ENCODE measurements at regions not wholly inside any gene's neighbourhood (a gene's known extent, or its start where the extent isn't known, plus 50 kb on each side); places are given as distances from the start of the nearest gene placed in this dataset.

DNA sequence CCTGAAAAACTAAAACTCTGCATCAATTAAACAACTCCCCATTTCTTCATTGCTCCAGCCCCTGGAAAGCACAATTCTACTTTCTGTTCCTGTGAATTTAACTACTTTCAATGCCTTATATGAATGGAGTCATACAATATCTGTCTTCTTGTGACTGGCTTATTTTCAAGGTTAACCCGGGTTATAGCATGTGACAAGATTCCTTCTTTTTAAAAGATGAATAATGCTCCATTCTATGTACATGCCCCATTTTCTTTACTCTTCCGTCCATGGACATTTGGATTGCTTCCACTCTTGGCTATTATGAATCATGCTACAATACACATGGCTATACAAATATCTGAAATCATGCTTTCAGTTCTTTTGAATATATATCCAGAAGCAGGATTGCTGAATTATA lies 334.9 kb upstream of the ID4 start:
- intact Hi-C loops (cut with DNase I) = no loop called here
- DNase-seq (ENCODE audit: low spot score) = no peak

GRCh38 chr6:19515939-19516338 lies 321.2 kb upstream of the ID4 start:
- intact Hi-C loops (cut with DNase I) = no loop called here

GRCh38 chr6:19519941-19520340 lies 317.2 kb upstream of the ID4 start:
- DNase-seq (ENCODE audit: low spot score) = no peak
- intact Hi-C loops (cut with DNase I) = no loop called here

More at GRCh38 chr6:19515939-19516338, 321.2 kb upstream of the ID4 start:
- DNase-seq (ENCODE audit: low spot score) = no peak

DNA sequence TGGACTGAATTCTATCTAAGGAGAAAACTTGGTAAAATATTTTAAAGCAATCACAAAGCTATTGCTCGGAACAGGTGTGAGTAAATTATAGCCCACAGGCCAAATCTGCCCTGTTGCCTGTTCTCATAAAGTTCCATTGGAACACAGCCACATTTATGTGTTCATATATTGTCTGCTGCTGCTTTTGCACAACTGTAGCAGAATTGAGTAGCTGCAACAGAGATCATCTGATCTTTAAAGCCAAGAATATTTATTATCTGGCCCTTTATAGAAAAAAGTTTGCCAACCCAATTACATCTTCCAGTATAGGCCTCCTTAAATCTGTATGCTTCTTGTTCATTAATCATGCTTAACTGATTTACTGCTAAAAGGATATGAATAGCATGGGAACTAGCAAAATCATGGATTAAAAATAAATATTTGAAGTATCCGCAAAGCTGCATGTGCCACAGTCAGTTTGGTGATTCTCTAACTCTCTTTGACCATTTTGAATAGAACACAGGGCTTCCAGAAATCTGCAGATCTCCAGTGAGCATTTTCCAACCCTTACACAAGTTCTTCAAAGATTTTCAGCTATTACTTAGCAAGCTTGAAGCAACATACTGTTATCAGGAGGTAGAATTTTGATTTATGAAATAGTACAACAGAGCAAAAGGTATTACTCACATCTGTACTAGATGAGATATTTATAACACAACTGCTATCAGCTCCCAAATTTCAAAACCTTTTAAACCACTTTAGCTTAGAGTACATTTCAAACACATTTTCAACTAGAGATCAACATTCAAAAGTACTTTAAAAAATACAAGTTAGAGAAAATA lies 312.6 kb upstream of the ID4 start:
- no peak for DNase-seq (ENCODE audit: low spot score)
- intact Hi-C loops (cut with DNase I) = no loop called here

DNA sequence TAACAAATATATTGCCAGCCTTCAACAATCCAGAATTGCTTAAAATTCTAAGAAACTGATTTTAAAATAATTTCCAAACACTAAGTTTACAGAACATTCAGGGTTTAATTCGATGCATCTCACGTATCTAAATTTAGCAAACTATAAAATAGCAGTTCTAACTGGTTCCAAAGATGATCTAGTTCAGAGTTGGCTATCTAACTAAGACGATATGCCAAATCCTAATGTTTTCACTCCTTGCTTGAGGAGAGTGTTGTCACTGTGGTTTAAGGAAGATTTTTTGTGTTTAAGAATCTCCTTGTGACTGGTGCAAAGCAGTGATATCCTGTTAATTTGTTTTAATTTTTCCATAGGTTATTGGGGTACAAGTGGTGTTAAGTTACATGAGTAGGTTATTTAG lies 311.5 kb upstream of the ID4 start:
- intact Hi-C loops (cut with DNase I) = no loop called here
- DNase-seq (ENCODE audit: low spot score) = no peak

DNA sequence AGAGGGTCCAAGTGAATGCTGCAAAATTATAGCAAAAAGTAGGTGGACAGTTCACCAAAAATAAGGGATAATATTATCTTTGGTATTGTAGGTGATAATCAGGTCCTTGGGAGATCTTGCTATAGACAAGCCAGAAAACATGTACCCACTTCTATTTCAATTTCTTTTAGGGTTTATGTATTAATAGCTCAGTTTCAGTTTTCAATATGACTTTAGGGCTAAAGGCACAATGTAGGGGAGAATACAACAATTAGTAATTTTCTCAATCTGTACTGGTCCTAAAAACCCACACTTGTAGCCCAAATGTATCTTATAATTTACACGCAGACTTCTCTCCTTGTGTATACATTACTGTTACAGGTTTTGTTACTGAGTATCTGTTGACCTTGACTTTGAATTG lies 307.0 kb upstream of the ID4 start:
- intact Hi-C loops (cut with DNase I) = no loop called here

GRCh38 chr6:19535351-19535750 lies 301.8 kb upstream of the ID4 start:
- no peak for DNase-seq (ENCODE audit: low spot score)
- intact Hi-C loops (cut with DNase I) = no loop called here

More for the DNA sequence above, 307.0 kb upstream of the ID4 start:
- no peak for DNase-seq (ENCODE audit: low spot score)

- DNase-seq (ENCODE audit: low spot score) = no peak
- intact Hi-C loops (cut with DNase I) = no loop called here
These were observed 300.3 kb upstream of the ID4 start for GRCh38 chr6:19536838-19537237.

DNA sequence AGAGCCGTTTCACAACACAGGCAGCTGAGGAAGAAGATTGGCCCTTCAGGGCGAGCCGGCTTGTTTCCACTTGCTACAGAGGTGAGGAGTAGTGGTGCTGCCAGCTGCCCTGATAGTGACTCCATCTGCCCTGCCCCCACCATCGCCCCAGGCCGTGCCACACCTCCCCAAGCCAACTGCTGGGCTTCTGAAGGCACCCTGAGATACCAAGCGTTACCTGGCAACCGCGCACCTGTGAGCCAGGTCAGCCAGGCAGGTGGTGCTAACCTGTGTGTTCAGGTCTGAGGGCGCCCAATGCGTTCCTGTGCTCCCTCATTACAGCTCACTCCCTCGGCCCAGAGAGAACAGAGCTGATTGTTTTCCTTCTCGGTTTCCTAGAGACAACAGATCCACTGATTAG lies 299.1 kb upstream of the ID4 start:
- DNase-seq (ENCODE audit: low spot score) = no peak
- intact Hi-C loops (cut with DNase I) = no loop called here

DNA sequence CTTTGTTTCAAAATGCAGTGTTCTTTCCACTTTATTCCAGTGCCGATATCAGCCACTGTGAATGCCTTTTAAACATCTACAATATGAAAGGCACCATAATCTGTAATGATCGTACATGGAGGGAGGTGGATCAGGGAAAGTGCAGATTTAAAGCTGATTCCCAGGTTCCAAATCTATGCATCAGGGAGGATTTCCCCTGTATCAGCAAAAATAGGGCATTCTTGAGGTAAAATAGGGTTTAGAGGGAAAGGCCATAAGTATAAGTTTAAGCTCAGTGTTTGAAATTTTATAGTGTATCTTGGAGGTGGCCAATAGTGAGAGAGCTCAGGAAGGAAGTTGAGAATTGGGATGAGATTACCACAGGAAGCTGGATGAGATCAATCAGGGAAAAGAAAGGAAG lies 289.7 kb upstream of the ID4 start:
- DNase-seq (ENCODE audit: low spot score) = no peak
- intact Hi-C loops (cut with DNase I) = no loop called here

- no peak for DNase-seq (ENCODE audit: low spot score)
- intact Hi-C loops (cut with DNase I) = no loop called here
These were observed 288.1 kb upstream of the ID4 start for GRCh38 chr6:19549109-19549508.

DNA sequence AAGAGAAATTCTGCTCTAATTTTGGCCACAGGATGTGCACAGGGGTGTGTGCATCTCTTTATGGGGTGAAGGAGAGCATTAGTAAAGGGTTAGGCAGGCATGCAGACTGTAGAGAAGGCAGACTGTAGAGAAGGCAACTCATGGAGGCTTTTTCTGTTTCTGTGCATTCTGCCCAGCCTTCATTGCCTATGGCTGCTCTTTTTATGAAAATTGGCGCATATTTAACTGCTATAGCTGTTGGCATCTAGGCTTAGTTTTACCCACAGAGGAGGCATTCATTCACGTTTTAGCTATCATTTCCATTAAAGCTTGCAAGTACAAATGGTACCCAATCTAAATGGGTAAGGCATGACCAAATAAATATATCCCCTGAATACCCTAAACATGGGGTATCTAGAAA lies 286.8 kb upstream of the ID4 start:
- intact Hi-C loops (cut with DNase I) = no loop called here

GRCh38 chr6:19551611-19552010 lies 285.6 kb upstream of the ID4 start:
- intact Hi-C loops (cut with DNase I) = no loop called here

More for the DNA sequence above, 286.8 kb upstream of the ID4 start:
- no peak for DNase-seq (ENCODE audit: low spot score)

GRCh38 chr6:19552076-19552475 lies 285.1 kb upstream of the ID4 start:
- intact Hi-C loops (cut with DNase I) = no loop called here
- no peak for DNase-seq (ENCODE audit: low spot score)

More at GRCh38 chr6:19551611-19552010, 285.6 kb upstream of the ID4 start:
- no peak for DNase-seq (ENCODE audit: low spot score)

GRCh38 chr6:19552588-19552987 lies 284.6 kb upstream of the ID4 start:
- intact Hi-C loops (cut with DNase I) = no loop called here
- DNase-seq (ENCODE audit: low spot score) = no peak

GRCh38 chr6:19554356-19555225 lies 282.6 kb upstream of the ID4 start:
- intact Hi-C loops (cut with DNase I) = no loop called here
- no peak for DNase-seq (ENCODE audit: low spot score)

DNA sequence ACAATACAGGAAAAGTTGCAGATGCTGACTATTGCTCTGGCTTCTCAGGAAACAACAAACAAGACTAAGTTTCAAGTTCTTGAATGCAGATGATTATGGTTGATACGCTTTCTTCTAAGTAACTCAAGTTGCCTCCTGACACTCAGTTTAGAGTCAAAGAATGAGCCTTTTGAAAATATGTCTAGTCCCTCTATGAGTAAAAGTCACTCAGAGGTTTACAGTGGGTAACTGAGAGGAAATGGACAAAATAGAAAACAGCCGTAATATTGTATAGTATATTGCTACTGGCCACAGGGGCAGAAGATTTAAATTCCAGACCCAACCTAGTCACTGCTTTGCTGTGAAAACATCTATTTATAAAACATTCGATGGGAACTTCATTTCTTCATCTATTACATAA lies 280.0 kb upstream of the ID4 start:
- intact Hi-C loops (cut with DNase I) = no loop called here
- no peak for DNase-seq (ENCODE audit: low spot score)

DNA sequence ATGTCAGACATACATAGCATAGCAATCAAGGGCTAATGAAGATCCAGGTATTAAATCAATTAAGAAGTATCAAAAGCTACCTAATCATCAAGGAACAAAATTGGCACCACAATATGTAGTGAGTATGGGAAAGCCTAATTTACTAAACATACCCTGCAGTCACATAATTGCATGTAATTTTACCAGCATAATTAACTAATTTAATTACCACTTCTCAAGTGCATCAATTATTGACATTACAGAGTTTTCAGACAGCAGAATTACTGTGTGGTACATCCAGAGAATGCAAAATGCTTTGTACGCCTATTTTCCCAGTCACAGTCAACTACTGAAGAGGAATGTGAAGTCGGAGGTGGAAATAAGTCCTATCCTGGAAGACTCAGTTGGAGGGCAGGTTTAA lies 279.0 kb upstream of the ID4 start:
- intact Hi-C loops (cut with DNase I) = no loop called here
- DNase-seq (ENCODE audit: low spot score) = no peak

DNA sequence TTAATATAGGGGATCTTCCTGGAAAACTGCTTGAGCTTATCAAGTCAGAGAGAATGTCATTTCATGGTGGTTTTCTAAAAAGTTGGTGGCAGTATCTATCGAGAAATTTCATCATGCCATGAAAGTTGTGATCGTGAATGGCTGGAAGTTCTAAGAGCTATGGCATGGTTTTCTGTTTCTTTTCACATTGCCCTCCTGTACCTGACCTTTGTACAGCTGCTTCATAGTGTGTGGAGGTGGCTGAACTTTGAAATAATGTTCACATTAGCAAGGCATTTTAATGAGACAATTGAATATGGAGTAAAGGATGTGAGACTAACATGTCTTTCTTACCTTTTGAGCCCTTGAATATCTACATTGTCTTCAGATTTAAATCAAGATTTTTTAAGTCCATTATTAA lies 278.2 kb upstream of the ID4 start:
- DNase-seq (ENCODE audit: low spot score) = no peak
- intact Hi-C loops (cut with DNase I) = no loop called here

- intact Hi-C loops (cut with DNase I) = no loop called here
These were observed 274.7 kb upstream of the ID4 start for GRCh38 chr6:19562468-19562867.

GRCh38 chr6:19569563-19569962 lies 267.6 kb upstream of the ID4 start:
- DNase-seq (ENCODE audit: low spot score) = no peak
- intact Hi-C loops (cut with DNase I) = no loop called here

More at GRCh38 chr6:19562468-19562867, 274.7 kb upstream of the ID4 start:
- DNase-seq (ENCODE audit: low spot score) = no peak

All from posterior vena cava (tissue), 2 donors.